ENCODE measurements at regions not wholly inside any gene's neighbourhood (a gene's known extent, or its start where the extent isn't known, plus 50 kb on each side); places are given as distances from the start of the nearest gene placed in this dataset.

- TF ChIP-seq FOXP2 (optimal IDR thresholded peaks at IDR 0.05; ENCODE audit: borderline replicate concordance, extremely low read depth, extremely low read length, insufficient read depth) (no peak), POLR2AphosphoS5 (IDR thresholded peaks at IDR 0.05; ENCODE audit: low read depth, low read length) (no peak), REST (IDR thresholded peaks at IDR 0.05; ENCODE audit: insufficient read depth in 1 of 2, low read depth in 2 of 2, low read length in 2 of 2) (no peak), SIN3A (IDR thresholded peaks at IDR 0.05; ENCODE audit: borderline replicate concordance, insufficient read depth, low read length) (no peak), TAF1 (IDR thresholded peaks at IDR 0.05; ENCODE audit: borderline replicate concordance, insufficient read depth, low read length) (no peak)
These were observed 52.6 kb upstream of the CDH8 start for GRCh38 chr16:62088731-62089410.

All from PFSK-1 (cell line).